Esophagus muscularis mucosa (tissue), 4 donors: ENCODE measurements at regions not wholly inside any gene's neighbourhood (a gene's known extent, or its start where the extent isn't known, plus 50 kb on each side); places are given as distances from the start of the nearest gene placed in this dataset.

Source experiments
- EP300 ChIP-seq: sonication (generic); formaldehyde crosslinking; IDR thresholded peaks from one replicate; pipeline ENCODE4 v1.6.1; 2017; ENCODE audit warnings: antibody characterized with exemption
- POLR2A ChIP-seq: fragments of 450-650 bp; IDR thresholded peaks from one replicate; pipeline ENCODE4 v1.6.1; 2017; ENCODE audit warnings: antibody characterized with exemption, moderate library complexity, mild to moderate bottlenecking, low read depth
- POLR2AphosphoS5 ChIP-seq, 2 donors: sonication (generic); formaldehyde crosslinking; IDR thresholded peaks; one replicate each; pipeline ENCODE4 v1.6.1; 2017; ENCODE audit warnings: antibody characterized with exemption in 2 of 2
- TF ChIP-seq, protein P1 (sequence below), 3 experiments: fragments of 200-600 bp in 2 of 3; fragments of 450-650 bp in 1 of 3; sonication (generic) in 2 of 3; IDR thresholded peaks; one replicate each; pipeline ENCODE4 v1.5.1; 2017 to 2019; ENCODE audit warnings: antibody characterized with exemption in 3 of 3, mild to moderate bottlenecking in 2 of 3, moderate library complexity in 1 of 3

DNA sequence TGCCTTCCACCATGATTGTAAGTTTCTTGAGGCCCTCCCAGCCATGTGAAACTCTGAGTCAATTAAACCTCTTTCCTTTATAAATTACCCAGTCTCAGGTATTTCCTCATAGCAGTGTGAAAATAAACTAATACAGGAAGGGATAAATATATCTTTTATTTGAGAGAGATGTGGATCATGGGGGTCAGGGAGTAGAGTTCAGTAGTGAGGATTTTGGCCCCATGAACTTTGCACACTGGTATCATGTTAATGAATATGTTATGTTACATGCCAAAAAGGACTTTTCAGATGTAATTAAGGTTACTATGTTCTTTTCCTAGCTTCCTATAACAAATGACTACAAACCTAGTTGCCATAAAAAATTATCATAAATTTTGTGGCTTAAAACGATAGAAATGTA, 1393.7 kb downstream of the DSC3 start:
- TF ChIP-seq, protein P1, sequence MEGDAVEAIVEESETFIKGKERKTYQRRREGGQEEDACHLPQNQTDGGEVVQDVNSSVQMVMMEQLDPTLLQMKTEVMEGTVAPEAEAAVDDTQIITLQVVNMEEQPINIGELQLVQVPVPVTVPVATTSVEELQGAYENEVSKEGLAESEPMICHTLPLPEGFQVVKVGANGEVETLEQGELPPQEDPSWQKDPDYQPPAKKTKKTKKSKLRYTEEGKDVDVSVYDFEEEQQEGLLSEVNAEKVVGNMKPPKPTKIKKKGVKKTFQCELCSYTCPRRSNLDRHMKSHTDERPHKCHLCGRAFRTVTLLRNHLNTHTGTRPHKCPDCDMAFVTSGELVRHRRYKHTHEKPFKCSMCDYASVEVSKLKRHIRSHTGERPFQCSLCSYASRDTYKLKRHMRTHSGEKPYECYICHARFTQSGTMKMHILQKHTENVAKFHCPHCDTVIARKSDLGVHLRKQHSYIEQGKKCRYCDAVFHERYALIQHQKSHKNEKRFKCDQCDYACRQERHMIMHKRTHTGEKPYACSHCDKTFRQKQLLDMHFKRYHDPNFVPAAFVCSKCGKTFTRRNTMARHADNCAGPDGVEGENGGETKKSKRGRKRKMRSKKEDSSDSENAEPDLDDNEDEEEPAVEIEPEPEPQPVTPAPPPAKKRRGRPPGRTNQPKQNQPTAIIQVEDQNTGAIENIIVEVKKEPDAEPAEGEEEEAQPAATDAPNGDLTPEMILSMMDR (IDR thresholded peaks at IDR 0.05): no peak
- TF ChIP-seq POLR2A (no peak), EP300 (no peak), POLR2AphosphoS5 (IDR thresholded peaks at IDR 0.05) (no peak)
